Suppressor macrophage (primary cell): ENCODE measurements at regions not wholly inside any gene's neighbourhood (a gene's known extent, or its start where the extent isn't known, plus 50 kb on each side); places are given as distances from the start of the nearest gene placed in this dataset.

Experiments
- DNase-seq, 4 experiments: peaks; one replicate each; pipeline ENCODE4 v3.0.0-alpha.2; 2020 to 2022

DNA sequence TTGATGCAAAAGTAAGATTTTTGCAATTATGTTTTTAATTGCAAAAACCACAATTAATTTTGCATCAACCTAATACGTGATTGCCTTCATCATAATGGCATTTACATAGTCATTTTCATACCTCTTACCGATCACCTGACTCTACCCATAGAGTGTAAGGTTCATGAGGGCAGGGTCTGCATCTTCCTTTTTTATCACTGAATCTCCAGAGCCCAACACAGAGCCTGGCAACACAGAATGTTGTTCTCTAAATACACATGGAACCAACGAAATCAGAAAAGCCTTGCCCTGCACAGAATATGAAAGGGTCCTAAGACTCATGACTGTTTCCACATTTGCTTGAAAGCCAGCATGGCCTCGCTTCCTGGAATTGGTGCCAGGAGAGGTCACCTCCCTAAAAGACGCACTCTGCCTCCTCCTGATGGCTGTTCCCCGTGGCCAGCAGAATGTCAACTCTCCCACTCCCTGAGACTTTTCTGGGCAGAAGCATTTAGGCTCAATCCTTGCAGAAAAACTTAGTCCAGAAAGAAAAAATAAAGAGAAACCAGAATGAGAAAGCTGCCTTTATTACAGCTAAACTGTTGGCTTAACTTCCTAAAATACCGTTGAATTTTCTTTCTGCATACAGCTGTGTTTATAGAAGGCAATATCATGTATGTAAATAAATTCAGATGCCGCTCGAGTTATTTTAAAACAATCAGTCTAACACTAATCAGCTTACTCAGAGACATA is 327.8 kb upstream of the MAF start:
- no peak for DNase-seq

DNA sequence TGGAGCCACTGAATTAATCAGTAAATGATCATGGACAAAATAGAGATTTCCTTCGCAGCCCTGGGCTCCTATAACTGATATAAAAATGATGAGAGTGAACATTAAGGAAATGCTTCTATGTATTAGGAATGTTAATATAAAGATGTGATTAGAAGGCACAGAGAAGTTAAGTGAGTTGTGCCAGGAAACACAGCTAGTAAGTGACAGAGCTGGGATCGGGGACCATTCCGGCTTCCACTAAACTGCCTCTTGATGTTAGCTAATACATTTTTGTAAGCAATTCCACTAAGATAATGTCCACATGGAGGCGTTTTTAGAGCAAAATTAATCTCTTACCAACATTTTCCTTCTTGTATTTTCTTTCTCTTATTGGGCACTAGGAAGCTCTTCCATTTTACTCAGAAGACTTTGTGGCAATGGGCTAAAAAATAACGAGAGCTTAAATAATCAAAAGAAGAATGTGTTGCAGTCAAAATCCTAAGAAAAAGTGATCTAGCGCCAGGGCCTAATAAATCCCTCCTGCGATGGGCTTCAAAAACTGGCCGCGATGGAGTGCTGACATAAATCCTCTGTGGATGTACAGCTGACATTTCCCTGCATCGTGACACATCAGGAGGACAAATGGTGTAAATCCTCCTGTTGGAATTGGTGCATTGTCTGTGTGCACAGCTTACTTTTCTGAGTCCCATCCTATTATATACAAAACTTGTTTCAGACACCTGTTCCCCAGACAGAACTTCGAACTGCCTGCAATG is 326.1 kb upstream of the MAF start:
- DNase-seq, result no peak

DNA sequence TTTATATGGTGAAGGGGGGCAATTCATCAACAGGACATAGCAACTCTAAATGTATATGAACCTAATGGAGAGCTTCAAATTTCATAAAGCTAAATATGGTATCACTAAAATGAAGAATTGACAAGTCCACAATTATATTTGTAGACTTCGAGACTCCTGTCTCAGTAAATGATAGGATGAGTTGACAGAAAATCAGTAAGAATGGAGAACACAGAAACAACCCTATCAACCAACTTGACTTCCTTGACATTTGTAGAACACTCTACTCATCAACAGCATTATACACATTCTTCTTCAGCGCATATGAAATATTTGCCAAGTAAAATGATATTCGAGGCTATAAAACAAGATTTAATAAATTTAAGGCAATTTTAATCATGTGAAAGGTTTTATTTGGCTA is 322.9 kb upstream of the MAF start:
- no peak for DNase-seq

DNA sequence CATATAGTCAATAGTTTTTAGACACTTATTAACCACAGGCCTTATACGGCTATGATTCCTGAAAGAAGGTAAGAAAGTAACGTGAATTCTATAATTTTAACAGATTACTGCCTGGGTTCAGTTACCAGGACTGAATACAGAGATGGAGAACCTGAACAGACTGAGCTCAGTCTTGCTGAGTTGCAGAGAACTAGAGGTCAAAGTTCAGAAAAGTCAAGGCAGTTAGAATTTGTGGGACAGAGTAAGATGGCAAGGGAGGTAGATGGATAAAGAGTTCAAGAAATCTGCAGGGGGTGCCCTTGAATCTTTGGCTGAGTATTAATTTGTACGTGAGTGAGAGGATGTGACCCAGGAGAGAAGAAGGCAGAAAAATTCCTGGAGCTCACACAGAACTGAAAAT is 320.1 kb upstream of the MAF start:
- DNase-seq, result no peak

DNA sequence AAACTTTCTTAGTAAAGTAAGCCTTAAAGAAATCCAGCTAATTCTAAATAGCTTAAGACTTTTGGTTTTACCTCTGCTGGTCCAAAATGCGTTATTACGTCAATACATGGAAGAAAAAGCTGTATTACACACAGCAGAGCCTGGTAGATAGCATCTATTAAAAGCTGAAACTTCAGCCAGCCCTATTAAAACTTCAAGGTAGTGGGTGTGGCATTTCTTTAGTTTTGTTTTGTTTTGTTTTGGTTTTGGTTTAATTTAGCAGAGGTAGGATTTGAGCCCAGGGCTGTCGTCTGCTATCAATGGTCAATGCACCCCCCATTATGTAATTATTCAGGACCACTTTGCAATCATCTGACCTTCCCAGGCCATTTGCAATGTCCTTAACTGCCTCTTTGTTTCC is 318.4 kb upstream of the MAF start:
- no peak for DNase-seq

DNA sequence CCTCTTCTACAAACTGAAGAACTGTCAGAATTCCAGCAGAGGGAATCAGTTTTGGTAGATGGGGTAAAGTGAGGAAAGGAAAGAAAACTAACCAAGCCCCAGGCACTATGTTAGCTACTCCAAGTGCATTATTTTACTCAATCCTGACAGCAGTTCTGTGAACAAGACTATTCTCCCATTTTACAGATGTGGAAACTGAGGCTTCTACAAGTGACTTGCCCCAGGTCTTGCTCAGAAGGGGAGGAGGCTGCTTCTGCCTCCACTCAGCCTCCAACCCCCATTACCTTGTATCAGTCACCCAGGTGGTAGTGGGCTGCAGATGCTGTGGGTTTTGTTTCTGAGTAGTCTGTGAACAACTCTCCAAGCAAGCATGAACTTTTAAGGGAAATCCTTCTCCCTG is 315.2 kb upstream of the MAF start:
- no peak for DNase-seq

DNA sequence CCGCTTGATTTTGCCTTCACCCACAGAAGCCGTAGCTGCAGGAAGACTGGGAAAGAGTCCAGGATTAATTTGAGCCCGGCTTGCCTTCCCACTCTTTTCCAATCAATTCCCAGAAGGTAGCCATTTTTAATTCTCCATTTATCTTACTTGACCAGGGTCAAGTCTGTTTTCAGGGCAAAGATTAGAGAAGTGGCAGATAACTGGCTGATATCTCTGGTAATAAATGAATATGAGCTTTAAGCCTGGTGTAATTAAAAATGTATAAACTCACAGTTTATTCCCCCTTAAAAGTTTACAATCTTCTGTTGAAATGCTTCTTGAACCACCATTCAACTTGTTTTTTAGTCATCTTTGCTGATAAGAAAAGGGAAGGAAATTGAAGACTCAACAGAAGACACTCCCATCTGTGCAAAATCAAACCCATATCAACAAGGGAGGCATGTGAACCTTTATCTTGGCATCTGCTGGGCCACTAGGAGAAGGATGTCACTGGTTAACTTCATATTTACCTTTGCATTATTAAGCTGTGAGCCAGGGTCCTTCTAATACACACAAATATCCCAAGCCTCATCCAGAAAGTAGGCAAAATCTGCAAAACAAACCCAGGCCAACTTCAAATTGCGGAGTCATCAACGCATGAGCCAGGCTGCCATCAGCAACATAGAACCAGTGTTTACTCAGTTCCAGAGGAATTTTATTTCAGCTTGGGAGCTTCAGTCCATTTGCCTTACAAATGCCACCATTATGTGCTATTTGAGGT is 314.6 kb upstream of the MAF start:
- no peak for DNase-seq

DNA sequence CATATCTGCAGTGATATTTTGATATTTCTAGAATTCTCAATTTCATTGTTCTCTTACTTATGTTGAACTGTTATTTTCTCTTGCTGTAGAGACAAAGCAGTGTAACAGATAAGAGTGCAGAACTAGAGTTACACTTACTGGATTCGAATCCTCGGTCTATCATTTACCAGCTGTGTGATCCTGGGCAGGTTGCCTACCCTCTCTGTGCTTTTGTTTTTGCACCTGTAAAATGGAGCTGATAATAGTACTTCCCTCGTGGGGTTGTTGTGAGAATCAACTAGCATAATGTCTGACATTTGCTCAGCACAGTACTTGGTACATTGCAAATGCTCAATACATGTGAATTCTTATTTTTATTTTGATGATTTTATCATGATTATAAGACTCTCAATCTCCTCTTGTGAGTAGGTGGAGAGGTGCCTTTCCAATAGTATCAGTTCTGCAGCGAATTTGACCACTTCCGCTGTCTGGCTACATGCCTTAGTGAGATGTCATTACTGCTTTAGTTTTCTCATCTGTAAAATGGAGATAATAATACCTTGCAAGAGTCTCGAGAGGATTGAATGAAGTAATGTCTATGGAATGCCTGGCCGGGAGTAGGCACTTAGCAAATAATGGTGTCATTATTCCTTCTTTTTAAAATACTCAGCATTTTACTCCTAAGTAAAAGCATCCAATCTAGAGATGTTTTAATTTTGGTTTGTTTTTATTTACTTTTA is 312.2 kb upstream of the MAF start:
- no peak for DNase-seq

DNA sequence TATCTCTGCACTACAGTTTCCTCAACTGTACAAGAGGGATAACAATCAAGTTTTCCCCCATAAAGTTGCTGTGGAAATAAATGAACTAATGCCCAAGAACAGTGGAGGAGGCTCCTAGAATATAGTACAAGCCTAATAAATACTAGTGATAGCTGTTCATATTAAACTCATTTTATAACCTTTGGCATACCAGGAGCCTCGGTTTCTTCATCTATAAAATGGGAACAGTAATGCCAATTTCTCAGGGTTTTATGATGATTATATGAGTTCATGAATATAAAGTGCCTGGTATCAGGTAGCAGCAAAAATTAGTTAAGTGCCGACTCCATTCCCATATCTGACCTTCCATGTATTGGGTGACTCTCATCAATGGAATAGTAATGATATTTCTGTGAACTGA is 311.1 kb upstream of the MAF start:
- no peak for DNase-seq

DNA sequence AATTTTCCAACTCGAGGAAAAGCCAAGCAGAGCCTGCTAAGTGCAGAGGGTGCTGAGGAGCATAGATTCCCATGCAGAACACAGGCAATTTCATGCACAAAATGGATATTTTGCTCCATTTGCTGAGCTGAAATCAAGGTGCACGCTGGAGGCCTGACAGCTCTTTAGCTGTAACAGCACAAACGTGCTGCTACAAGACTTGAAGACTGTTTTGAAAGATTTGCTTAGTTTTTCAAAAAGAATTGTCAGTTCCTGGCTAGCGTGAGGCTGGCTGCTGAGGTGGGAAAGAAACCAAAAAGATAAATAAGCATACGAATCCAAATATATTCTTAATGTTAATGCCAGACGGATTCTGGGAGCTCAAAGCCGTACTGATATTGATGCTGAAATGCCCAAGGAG is 309.0 kb upstream of the MAF start:
- no peak for DNase-seq

DNA sequence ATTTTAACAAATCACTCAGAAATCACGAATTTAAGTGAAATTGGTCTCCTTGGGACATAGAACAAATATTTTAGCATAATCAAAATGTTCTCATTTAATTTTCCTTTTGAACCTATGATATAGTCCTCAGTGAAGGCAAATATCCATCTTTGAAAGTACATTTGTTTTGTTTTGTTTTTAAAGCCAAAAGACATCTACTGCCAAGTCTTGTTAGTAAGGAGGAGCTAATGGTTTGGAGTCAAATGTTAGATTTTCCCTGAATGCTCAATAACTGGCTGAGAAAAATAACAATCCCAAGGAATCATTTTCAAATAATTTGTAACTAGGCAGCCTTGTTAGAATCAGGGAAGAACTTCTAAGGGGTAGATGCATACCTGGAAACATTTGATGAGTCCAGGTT is 302.9 kb upstream of the MAF start:
- no peak for DNase-seq

DNA sequence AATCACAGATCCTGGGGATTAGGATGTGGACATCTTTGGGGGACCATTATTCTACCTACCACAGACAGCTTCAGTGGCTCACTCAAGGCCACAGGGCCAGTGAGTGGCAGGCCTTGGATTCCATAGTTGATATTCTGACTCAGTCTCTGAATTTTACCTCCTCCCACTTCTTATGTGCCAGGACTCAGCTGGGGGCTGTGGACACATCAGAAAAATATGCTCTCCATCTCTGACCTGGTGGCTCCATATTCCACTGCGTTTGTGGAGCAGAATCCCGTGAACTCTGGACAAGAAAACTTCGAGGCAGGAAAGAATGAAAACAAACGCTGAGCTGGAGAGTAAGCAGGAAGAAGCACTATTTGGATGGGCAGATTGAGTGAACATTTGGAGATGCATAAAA is 301.8 kb upstream of the MAF start:
- no peak for DNase-seq

DNA sequence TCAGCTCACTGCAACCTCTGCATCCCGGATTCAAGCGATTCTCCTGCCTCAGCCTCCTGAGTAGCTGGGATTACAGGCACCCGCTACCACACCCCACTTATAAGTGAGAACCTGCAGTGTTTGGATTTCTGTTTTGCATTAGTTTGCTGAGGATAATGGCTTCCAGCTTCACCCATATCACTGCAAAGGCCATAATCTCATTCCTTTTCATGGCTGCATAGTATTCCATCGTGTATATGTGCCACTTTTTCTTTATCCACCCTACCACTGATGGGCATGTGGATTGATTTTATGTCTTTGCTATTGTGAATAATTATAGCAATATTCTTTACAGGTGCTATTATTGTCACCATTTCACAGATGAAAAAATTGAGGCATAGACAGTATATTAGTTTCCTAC is 301.0 kb upstream of the MAF start:
- no peak for DNase-seq

DNA sequence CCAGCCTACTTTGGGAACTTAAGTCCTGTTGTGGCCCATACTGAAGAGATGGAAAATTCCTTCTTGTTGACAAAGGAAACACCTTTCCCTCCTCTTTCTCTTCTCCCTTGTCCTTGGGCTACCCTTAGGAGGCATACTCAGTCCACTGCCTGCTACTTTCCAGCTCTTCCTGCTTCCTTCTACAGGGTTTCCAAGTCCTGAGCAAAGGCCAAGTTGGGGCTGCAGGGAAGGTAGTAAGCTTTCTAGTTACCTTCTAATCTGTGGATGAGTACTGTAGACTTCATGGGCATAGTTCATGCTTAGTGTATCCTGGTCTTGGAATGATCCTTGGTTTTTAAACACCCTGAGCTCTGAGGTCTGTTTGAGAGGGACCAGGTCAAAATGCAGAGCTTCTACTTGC is 299.2 kb upstream of the MAF start:
- DNase-seq, result no peak

DNA sequence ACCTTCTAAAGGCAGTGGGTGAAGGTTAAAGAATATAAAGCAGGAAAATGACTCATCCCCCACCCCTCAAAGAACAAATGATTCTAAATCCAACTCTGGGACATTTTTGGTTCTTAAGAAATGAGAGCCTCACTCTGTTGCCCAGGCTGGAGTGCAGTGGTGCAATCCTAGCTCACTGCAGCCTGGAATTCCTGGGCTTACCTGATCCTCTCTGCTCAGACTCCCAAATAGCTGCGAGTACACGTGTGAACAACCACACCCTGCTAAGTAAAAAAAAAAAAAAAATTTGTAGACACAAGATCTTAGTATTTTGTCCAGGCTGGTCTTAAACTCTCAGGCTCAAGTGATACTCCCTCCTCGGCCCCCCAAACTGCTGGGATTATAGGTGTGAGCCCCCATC is 298.8 kb upstream of the MAF start:
- no peak for DNase-seq

DNA sequence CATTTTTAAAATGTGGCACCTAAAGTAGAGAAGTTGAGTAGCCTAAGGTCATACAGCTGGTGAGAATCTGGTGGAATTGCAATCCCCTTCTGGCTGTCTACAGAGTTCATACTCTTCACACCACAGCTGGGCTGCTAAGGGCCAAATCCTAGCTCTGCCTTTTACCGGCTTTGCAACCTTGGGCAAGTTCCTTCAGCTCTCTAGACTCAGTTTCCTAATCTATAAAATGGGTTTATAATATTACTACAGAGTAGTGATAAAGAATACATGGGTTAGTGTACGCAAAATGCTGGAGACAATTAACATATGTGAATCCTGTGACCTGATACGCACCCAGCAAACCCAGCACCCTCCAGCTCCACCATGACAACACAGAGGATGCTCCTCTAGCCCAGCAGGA is 298.2 kb upstream of the MAF start:
- DNase-seq, result no peak

DNA sequence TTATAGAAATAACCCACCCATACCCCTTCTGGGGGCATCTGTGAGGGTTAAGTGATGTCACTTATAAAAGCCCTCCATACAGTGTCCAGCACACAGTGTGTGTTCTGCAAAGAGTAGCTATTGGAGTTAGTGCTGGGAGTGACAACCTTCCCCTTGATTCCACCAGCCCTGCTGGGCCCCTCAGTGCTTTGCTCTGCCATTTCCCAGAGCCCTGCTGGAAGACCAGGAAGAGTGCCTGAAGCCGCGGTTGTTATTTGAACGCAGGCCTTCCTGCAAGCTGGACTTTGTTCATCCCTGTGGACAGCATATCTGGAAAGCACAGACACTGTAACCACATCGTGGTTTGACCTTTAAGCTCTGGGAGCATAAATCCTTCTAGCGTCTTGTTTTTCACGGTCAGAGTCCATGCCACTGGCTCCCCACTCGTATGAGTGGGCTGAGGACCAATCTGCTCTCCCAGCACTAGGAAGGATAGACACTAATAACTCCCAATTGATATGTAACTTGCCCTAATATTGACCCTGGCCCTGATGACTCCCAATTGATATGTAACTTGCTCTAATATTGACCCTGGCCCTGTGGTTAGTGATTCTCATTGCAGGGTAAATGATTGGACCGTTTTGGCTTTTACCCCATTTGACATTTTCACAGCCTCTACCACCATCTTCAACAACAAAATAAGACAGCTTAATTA is 297.1 kb upstream of the MAF start:
- DNase-seq, result no peak

DNA sequence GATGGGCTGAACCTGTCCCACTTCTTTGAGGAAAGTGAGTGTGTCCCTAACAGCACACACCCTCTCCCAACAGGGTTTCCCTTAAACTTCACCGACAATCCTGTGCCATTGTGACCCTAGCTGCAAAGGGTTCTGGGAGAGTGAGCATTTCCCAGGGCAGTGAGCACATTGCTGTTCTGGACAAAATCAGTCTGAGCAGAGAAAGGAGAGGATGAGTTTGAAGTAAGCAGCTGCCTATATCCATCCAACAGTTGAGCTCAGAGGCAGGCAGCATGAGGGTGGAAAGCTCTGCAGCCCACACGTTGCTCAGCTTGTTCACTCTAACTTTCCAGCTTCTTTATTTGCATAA is 296.5 kb upstream of the MAF start:
- no peak for DNase-seq

DNA sequence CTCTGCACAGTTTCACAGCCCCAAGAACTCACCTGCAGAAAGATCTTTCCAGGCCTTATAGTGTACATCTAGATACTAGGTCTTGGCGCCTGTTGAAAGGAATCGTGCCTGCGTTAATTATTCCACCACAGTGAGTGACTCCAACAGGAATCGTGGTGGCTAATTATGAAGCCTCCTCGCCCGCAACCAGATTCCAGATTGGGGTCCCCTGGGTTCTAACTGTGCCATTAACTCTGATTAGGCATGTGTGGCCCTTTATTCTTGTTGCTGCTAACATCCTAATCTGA is 295.3 kb upstream of the MAF start:
- no peak for DNase-seq

DNA sequence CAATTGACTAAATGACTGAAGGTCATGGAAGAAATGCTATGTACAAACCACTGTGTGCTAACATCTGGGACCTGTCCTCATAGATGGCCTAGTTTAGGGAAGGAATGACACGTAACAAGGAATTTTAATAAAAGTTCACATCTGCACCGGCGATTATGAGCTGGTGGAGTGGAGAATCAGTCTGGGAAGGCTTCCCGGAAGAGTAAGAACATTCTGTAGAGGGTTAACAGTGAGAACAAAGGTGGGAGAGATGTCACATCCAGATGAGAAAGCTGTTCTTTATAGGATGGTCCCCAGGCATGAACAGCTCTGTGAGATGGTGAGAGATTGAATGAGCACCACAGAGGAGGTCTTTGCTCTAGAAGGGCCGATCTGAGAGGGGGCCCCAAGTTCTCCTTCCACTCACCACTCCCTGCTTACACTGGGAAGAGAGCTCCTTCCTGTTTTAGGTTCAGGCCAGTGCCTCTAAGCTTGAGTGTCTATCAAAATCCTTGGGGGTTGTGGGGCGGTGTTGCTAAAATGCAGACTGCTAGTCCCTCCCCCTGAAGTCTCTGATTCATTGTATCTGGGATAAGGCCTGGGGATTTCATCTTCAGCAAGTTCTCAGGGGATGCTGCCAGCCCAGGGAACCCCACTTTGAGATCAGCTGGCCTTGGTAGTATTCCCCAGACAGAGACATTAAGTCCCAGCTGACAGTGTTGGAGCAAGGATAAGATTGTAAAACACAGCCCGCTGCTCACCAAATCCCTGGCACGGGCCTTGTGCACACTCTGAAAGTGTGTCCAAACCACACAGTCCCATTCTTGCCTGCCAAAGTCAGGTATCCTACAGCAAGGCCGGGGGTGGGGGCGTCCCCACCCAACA is 294.7 kb upstream of the MAF start:
- no peak for DNase-seq

DNA sequence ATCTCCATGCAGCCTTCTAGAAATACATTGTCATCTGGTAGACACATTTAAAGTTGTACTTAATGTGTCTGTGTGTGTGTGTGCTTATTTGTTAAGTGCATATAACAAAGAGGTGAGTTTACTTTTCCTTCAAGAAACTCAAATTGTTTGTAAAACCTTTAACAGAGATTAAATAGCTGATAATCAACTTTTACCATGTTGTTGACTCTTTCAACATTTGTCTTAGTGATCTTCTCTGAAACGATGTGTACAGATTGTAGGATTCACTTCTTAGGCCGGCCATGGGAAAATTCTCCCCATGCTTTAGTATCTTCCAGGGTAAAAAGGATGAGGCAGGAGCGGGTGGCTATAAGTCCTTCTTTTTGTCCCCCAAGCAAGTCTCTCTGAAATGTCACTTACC is 292.9 kb upstream of the MAF start:
- DNase-seq, result no peak

DNA sequence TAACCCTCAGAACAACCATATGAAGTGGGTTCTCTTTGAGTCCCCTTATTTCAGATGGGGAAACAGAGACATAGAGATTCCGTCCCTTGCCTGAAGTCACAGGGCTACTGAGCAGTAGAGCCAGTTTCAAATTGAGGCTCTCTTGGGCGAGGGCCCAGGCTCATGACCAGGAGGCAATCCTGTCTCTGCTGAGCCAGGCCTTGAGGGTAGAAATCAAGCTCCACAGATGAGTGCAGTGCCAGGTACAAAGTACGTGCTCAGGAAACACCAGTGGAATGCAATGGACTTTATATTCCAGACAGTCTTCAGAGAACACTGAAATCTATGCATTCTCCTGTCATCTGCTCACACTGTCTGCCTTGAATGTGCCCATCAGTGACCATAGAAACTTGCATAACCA is 291.7 kb upstream of the MAF start:
- DNase-seq, result no peak
